ENCODE measurements at regions not wholly inside any gene's neighbourhood (a gene's known extent, or its start where the extent isn't known, plus 50 kb on each side); places are given as distances from the start of the nearest gene placed in this dataset.

DNA sequence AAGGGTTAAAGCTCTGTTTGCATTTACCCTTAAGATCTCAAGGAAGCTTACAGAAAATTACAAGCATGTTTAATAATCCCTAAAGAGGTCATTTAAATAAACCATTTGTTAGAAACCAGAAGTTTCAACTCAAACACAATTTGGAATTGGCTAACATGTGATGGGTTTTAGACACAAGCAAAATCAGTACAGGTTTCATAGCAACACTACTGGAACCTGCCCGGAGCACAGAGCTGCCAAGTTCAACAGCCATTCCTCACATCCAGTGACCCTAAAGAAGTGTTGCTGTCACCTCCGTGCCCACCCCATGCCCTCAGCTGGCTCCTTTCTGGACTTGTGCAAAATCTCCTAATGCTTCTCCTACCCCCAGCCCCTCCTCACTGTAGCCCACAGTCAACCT is 338.8 kb upstream of the AUTS2 start:
- Histone ChIP-seq H3K4me2 (no peak overlapping the region), H3K36me3 (ENCODE audit: insufficient read depth) (no peaks in the 10 kb centered on the region), H3K4me1 (ENCODE audit: insufficient read depth) (no peaks in the 10 kb centered on the region), H2AFZ (no peak overlapping the region), H3K9me2 (ENCODE audit: insufficient read depth) (no peaks in the 10 kb centered on the region), H3F3A (replicated peaks; ENCODE audit: low read depth) (no peaks in the 10 kb centered on the region), H4K20me1 (replicated peaks; ENCODE audit: insufficient read depth) (no peaks in the 10 kb centered on the region), H3K27ac (ENCODE audit: low read depth) (no peak overlapping the region), H3K79me2 (replicated peaks; ENCODE audit: insufficient read depth) (no peaks in the 10 kb centered on the region), H3K27me3 (ENCODE audit: insufficient read depth) (no peaks in the 10 kb centered on the region), H3K4me3 (no peak overlapping the region)
- TF ChIP-seq, protein P1, sequence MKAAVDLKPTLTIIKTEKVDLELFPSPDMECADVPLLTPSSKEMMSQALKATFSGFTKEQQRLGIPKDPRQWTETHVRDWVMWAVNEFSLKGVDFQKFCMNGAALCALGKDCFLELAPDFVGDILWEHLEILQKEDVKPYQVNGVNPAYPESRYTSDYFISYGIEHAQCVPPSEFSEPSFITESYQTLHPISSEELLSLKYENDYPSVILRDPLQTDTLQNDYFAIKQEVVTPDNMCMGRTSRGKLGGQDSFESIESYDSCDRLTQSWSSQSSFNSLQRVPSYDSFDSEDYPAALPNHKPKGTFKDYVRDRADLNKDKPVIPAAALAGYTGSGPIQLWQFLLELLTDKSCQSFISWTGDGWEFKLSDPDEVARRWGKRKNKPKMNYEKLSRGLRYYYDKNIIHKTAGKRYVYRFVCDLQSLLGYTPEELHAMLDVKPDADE (IDR thresholded peaks at IDR 0.05) = no peak
- TF ChIP-seq POLR2AphosphoS5 (IDR thresholded peaks at IDR 0.05; ENCODE audit: low read depth) = no peak
- TF ChIP-seq, protein P2, sequence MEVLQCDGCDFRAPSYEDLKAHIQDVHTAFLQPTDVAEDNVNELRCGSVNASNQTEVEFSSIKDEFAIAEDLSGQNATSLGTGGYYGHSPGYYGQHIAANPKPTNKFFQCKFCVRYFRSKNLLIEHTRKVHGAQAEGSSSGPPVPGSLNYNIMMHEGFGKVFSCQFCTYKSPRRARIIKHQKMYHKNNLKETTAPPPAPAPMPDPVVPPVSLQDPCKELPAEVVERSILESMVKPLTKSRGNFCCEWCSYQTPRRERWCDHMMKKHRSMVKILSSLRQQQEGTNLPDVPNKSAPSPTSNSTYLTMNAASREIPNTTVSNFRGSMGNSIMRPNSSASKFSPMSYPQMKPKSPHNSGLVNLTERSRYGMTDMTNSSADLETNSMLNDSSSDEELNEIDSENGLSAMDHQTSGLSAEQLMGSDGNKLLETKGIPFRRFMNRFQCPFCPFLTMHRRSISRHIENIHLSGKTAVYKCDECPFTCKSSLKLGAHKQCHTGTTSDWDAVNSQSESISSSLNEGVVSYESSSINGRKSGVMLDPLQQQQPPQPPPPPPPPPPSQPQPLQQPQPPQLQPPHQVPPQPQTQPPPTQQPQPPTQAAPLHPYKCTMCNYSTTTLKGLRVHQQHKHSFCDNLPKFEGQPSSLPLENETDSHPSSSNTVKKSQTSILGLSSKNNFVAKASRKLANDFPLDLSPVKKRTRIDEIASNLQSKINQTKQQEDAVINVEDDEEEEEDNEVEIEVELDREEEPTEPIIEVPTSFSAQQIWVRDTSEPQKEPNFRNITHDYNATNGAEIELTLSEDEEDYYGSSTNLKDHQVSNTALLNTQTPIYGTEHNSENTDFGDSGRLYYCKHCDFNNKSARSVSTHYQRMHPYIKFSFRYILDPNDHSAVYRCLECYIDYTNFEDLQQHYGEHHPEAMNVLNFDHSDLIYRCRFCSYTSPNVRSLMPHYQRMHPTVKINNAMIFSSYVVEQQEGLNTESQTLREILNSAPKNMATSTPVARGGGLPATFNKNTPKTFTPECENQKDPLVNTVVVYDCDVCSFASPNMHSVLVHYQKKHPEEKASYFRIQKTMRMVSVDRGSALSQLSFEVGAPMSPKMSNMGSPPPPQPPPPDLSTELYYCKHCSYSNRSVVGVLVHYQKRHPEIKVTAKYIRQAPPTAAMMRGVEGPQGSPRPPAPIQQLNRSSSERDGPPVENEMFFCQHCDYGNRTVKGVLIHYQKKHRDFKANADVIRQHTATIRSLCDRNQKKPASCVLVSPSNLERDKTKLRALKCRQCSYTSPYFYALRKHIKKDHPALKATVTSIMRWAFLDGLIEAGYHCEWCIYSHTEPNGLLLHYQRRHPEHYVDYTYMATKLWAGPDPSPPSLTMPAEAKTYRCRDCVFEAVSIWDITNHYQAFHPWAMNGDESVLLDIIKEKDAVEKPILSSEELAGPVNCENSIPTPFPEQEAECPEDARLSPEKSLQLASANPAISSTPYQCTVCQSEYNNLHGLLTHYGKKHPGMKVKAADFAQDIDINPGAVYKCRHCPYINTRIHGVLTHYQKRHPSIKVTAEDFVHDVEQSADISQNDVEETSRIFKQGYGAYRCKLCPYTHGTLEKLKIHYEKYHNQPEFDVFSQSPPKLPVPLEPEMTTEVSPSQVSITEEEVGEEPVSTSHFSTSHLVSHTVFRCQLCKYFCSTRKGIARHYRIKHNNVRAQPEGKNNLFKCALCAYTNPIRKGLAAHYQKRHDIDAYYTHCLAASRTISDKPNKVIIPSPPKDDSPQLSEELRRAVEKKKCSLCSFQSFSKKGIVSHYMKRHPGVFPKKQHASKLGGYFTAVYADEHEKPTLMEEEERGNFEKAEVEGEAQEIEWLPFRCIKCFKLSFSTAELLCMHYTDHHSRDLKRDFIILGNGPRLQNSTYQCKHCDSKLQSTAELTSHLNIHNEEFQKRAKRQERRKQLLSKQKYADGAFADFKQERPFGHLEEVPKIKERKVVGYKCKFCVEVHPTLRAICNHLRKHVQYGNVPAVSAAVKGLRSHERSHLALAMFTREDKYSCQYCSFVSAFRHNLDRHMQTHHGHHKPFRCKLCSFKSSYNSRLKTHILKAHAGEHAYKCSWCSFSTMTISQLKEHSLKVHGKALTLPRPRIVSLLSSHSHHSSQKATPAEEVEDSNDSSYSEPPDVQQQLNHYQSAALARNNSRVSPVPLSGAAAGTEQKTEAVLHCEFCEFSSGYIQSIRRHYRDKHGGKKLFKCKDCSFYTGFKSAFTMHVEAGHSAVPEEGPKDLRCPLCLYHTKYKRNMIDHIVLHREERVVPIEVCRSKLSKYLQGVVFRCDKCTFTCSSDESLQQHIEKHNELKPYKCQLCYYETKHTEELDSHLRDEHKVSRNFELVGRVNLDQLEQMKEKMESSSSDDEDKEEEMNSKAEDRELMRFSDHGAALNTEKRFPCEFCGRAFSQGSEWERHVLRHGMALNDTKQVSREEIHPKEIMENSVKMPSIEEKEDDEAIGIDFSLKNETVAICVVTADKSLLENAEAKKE (CRISPR knock-in tag; IDR thresholded peaks at IDR 0.05) = no peak
- no peak for TF ChIP-seq EZH2phosphoT487 (IDR thresholded peaks at IDR 0.05; ENCODE audit: unreplicated experiment)
- TF ChIP-seq ZNF331 (CRISPR knock-in tag; IDR thresholded peaks at IDR 0.05; ENCODE audit: low read depth) = no peak
- TF ChIP-seq CREB1 (CRISPR knock-in tag; IDR thresholded peaks at IDR 0.05; ENCODE audit: low read depth) = no peak
- no peak for TF ChIP-seq NANOG (IDR thresholded peaks at IDR 0.05; ENCODE audit: borderline replicate concordance)
- TF ChIP-seq, protein P3, sequence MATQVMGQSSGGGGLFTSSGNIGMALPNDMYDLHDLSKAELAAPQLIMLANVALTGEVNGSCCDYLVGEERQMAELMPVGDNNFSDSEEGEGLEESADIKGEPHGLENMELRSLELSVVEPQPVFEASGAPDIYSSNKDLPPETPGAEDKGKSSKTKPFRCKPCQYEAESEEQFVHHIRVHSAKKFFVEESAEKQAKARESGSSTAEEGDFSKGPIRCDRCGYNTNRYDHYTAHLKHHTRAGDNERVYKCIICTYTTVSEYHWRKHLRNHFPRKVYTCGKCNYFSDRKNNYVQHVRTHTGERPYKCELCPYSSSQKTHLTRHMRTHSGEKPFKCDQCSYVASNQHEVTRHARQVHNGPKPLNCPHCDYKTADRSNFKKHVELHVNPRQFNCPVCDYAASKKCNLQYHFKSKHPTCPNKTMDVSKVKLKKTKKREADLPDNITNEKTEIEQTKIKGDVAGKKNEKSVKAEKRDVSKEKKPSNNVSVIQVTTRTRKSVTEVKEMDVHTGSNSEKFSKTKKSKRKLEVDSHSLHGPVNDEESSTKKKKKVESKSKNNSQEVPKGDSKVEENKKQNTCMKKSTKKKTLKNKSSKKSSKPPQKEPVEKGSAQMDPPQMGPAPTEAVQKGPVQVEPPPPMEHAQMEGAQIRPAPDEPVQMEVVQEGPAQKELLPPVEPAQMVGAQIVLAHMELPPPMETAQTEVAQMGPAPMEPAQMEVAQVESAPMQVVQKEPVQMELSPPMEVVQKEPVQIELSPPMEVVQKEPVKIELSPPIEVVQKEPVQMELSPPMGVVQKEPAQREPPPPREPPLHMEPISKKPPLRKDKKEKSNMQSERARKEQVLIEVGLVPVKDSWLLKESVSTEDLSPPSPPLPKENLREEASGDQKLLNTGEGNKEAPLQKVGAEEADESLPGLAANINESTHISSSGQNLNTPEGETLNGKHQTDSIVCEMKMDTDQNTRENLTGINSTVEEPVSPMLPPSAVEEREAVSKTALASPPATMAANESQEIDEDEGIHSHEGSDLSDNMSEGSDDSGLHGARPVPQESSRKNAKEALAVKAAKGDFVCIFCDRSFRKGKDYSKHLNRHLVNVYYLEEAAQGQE (IDR thresholded peaks at IDR 0.05; ENCODE audit: unreplicated experiment) = no peak
- TF ChIP-seq EZH2 (IDR thresholded peaks at IDR 0.05; ENCODE audit: low read depth, unreplicated experiment) = no peak
- no peak for TF ChIP-seq STAT1 (IDR thresholded peaks at IDR 0.05; ENCODE audit: unreplicated experiment)
- TF ChIP-seq JUNB (IDR thresholded peaks at IDR 0.05; ENCODE audit: unreplicated experiment) = no peak
- peaks cover 64% of the 10 kb centered on the region for H3K9me3 Mint-ChIP-seq
- ATAC-seq (no peak), DNase-seq (ENCODE audit: low spot score) (no peak)
- H3K36me3 Mint-ChIP-seq (ENCODE audit: low read depth) = peaks cover 41% of the 10 kb centered on the region
- H3K27me3 Mint-ChIP-seq (ENCODE audit: insufficient read depth, low read depth, poor library complexity) = peaks cover 6% of the 10 kb centered on the region
- no peak overlapping the region for H3K4me3 Mint-ChIP-seq
- no peak overlapping the region for H3K27ac Mint-ChIP-seq
- no peaks in the 10 kb centered on the region for H3K4me1 Mint-ChIP-seq
